GM21576 (cell line): ENCODE measurements at regions not wholly inside any gene's neighbourhood (a gene's known extent, or its start where the extent isn't known, plus 50 kb on each side); places are given as distances from the start of the nearest gene placed in this dataset.

Experiments
- ATAC-seq: cut with Tn5 transposase; IDR thresholded peaks from one replicate; pipeline ENCODE4 v1.9.1; 2021; ENCODE audit warnings: mild to moderate bottlenecking, moderate library complexity; ENCODE audit not compliant: unreplicated experiment

GRCh38 chr17:77439189-77440018 is 298.6 kb downstream of the SEC14L1 start:
- ATAC-seq, result no peak

DNA sequence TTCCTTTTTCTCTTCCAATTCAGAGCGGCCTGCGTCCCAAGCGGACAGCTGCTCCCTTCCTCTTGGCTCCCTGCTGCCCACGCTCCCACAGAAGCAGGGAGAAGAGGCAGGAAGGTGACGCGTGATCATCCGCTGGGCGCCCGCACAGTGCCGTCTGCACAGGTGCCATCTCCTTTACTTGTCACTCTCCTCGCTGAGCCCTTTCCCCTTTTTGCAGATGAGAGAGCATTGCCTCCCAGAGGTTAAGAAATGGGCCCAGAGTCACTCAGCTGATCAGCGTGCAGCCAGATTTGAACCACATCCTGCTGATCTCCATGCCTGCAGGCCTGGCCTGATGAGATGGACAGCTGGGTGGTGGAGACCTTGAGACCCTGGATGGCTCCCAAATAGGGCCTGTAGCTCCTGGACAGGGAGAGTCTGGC is 299.8 kb downstream of the SEC14L1 start:
- ATAC-seq, result no peak

DNA sequence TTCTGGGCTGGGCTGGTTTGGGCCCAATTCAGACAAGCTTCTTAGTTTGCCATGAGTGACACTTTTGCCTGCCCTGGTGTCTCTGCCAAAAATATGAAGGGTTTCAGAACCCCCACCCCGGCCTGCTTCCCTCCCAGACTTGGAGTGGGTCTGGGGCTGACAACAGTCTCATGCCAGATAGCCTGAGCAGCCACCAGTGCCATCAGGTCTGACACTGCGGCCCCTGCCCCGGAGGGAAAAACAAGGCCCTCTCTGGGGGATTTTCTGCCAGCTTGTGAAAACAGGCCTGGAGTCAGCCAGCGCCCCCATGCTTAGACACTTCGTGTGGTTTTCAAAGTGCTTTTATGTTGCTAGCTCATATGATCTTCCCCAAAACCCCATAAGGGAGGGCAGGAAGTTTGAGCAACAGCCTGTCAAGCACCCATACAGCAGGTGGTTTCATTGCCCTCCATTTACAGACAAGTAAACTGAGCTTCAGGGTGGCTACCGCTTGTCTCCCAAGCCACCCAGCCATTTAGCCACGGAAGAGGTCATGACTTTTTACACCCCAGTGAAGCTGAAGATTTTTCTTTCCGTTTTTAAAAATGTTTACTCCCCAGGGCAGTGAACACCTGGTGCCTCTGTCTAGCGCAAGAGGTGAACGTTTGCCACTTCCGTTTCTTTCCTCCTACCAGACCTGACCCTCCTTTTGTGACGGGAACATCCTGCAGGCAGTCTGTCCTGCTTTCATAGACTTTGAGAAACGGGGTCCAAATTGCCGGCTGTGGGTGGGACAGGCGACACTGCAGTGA is 300.6 kb downstream of the SEC14L1 start:
- ATAC-seq, result peak; percentile 42

DNA sequence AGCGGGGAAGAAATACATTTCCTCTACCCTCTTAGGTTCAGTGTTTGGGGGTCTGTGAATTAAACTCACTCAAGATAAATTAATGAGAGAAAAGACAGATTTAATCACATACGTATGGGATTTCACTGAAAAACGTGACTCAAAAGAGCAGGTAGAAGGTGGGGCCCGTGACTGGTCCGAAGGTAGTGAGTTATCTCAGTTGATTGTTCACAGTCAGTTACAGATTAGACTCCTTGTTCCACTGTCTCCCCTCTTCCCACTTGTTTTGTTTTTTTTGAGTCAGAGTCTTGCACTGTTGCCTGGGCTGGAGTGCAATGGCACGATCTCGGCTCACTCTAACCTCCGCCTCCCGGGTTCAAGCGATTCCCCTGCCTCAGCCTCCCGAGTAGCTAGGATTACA is 301.2 kb downstream of the SEC14L1 start:
- no peak for ATAC-seq

GRCh38 chr17:77442976-77443747 is 302.4 kb downstream of the SEC14L1 start:
- ATAC-seq, result no peak

GRCh38 chr17:77443748-77444260 is 303.0 kb downstream of the SEC14L1 start:
- no peak for ATAC-seq

GRCh38 chr17:77444628-77444983 is 303.8 kb downstream of the SEC14L1 start:
- no peak for ATAC-seq

DNA sequence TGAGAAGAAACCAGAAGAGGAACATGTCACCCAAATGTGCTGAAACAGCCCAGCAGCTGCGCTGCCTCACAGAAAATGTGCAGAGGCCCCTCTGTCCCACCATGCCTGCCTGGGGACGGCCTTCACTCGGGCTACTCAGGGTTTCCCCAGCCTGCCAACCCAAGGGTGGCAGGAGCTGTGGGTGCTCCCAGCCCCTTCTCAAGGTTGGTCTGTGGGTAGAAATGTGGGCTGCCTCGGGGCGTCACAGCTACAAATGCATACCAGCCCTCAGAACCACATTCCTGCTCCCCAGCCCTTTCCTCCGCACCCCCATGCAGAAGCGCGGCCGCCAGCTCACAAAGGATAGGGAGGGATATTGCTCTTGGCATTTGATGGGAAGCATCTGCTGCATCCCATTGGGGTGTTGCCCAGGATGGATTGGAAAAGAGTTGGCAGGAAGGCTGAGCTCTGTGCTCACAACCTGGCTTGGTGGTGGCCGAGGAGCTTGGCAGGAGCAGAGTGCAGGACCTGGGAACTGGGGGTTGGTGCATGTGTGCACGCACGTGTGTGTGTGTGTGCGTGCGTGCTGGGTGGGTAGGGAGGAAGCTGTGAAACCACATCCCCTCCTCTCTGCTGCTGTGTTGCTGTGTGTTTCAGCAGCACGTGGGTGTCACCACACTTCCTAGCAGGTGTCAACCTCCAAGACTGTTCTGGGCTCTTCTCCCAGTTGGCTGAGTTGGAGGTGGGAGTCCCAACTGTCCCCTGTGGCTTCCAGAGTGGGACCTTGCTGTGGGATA is 304.4 kb downstream of the SEC14L1 start:
- ATAC-seq, result peak; percentile 35

DNA sequence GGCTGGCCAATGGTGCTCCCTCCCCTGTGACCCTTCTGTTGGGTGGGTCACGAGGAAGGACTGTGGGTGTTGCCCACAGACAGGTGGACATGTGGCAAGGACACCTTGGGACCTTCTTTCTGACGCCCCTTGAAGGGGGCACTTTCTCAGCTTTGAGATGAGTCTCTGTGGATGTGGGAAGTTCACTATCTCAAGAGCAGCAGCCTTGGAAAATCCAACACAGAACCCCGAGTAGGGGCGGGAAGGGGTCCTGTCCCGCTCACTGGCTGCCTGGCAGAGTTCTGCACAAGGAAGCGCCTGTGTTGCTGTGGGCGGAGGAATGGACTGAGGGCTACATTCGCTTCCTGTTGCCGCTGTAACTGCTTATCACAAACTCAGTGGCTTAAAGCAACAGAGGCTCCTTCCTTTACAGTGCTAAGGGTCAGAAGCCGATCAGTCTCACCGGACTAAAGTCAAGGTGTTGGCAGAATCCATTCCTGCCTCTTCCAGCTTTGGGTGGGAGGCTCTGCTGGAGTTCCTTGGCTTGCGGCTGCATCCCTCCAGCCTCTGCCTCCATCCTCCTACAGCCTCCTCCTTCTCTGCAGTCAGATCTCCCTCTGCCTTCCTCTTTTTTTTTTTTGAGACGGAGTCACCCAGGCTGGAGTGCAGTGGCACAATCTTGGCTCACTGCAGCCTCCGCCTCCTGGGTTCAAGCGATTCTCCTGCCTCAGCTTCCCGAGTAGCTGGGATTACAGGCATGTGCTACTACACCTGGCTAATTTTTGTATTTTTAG is 305.2 kb downstream of the SEC14L1 start:
- no peak for ATAC-seq

- ATAC-seq, result no peak
Measured at GRCh38 chr17:77446940-77447634, 306.3 kb downstream of the SEC14L1 start.

GRCh38 chr17:77449373-77449907 is 308.7 kb downstream of the SEC14L1 start:
- no peak for ATAC-seq

DNA sequence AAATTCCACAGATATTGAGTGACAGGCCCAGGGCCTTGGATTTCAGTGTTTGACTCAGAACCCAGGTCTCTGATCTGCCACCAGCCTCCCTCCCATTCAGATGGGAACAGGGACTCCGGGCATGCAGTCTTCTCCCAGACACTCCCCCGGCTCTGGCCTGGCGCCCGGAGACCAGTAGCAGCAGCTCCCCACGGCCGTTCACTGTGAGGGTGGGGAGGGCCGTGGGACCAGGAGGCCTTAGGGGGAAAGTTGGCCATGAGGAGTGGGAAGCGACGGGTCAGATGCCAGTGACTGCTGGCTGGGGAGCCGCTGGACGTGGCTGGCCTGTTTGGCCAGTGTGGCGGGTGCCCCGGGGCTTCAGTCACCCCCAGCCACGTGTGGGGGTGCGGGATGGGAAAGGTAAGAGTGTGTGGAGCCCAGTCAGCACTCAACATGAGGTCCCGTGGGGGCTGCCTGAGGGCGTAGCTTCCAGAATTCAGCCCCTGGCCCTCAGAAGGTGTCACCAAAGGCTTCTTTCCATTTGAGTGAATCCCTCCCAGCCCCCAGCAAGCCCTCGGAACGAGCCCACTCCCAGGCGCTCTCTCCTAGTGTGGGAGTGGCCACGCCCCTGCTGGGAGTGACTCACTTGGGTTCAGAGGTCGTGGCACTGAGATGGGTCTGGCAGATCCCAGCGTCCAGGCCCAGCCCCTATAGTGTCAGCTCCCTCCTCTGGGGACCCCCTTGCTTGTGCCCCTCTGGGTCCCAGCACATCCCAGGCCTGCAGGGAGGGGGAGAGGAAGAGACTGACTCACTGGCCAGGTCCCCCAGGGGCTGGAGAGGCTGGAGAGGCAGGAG is 309.4 kb downstream of the SEC14L1 start:
- no peak for ATAC-seq

- ATAC-seq, result no peak
Measured at GRCh38 chr17:77450742-77451244, 310.0 kb downstream of the SEC14L1 start.

DNA sequence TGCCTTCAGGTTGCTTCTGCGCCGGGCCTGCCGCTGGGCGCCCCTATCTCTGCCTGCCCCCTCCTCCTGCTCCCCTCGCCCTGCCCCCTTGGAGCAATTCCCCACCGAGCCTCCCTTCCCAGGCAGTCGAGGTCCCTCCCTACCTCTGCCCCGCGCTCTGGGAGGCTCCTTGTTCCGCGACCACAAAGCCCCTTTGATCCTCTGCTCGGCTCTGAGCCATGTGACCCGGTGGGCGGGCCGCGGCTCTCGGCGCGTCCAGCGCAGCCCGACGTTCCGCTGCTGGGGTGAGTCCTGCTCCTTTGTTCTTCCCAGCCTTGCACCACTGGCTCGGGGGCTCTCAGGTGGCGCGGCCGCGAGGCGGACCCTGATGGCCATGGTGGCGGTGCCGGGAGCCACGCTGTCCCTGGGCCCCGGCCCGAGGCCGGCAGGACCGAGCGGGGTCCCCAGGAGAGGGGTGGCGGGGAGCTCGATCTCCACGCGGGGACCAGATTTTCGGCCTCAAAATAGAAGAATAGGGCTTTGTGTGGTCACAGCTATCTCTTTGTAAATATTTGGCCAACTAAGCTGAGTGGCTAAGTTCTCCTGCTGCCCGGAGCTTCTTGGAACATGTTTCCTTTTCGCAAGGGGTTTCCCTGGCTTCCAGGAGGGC is 310.6 kb downstream of the SEC14L1 start:
- ATAC-seq, result no peak

DNA sequence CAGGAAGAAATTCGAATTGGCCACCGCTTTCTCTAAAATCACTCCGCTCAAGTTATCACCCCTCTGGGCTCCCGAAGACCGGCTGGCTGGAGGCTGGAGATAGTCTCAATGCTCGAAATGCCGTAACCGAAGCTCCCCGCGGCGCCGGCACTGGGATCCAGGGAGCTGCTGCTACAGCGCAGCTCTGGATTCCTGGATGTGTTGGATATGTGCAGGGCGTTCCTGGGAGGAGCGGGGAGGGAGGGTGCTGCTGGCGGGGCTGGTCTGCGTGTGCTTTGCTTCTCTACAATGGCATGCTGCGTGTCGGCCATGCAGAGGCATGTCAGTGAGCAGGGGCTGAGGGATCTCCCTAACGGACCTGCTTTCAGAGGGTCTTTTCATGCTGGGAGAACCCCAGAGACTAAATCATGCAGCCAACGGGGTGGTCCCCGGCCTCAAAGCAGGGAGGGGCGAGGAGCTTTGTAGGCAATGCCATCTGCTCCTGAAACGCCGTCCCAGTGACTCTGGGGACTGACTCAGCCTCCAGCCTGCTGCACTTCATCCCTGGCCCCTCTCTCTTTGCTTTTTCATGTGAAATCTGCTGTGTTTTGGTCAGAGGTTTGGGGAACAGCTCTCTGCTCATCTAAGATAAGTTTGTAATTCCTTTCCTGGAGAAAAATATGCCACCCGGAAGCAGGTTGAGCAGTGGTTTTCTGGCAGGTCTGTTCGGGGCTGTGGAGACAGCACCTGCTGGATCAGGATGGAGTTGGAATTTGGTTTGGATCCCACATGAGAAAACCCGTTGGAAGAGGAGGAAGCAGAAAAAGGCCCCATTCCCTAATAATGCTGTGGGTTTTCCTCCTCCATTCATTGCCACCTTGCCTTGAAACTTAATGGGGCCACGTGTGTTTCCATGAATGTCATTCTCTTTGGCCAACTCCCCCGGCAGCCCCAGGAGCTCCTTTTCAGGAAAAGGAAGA is 311.4 kb downstream of the SEC14L1 start:
- ATAC-seq, result no peak

GRCh38 chr17:77453613-77454241 is 313.0 kb downstream of the SEC14L1 start:
- no peak for ATAC-seq
